Stimulated activated CD4-positive, alpha-beta T cell treated with anti-CD3 and anti-CD28 coated beads, TNF-alpha, amount 100 ng/mL, for 4 hours (primary cell): ENCODE measurements at regions not wholly inside any gene's neighbourhood (a gene's known extent, or its start where the extent isn't known, plus 50 kb on each side); places are given as distances from the start of the nearest gene placed in this dataset.

Source experiments
- DNase-seq, 3 experiments: peaks; one replicate each; pipeline ENCODE4 v3.0.0-alpha.2; 2020; ENCODE audit warnings: low read depth in 3 of 3

DNA sequence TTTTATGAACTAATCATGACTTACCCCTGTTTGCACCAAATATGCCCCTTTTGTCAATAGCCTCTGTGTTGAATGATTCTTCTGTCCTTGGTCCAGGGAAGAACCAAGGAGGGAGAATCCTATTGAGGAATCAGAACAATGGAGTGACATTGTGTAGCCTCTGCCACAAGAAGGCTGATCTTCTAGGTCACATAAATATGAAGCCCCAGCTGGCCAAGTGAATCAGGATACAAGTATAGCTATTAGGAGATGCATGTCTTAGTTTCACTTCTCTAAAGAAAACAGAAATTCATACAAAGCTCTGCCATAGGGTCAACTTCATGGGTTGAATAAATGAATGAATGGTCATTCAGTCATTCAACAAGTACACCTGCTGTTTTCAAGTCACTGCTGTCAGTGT lies 118.2 kb upstream of the BLID start:
- DNase-seq: no peak

DNA sequence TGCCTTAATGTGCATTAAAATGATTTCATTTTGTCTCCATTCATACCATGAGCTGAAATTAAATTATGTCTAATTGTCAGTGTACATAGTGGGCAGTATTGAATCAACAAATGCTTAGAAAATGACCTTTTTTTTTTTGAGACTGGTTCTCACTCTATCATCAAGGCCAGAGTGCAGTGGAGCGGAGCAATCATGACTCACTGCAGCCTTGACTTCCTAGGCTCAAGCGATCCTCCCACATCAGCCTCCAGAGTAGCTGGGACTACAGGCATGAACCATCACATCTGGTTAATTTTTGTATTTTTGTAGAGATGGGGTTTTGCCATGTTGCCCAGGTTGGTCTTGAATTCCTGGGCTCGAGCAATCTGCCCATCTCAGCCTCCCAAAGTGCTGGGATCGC lies 117.0 kb upstream of the BLID start:
- DNase-seq: no peak

DNA sequence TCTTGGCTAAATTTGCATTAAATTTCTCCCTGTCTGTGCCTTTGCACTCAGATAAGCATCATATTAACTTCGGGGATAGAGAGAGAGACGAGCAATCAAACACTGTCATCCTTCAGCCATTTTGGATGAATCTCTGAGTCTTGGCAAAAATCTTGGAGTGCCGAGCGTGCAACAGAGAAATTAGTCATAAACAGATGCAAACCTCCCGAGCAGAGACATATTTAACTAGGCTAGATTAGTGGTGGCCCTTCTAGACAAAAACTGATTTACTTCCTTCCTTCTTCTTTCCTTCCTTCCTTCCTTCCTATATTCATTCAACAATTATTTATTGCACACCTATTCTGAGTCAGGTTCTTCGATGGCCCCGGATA lies 114.4 kb upstream of the BLID start:
- DNase-seq: no peak

DNA sequence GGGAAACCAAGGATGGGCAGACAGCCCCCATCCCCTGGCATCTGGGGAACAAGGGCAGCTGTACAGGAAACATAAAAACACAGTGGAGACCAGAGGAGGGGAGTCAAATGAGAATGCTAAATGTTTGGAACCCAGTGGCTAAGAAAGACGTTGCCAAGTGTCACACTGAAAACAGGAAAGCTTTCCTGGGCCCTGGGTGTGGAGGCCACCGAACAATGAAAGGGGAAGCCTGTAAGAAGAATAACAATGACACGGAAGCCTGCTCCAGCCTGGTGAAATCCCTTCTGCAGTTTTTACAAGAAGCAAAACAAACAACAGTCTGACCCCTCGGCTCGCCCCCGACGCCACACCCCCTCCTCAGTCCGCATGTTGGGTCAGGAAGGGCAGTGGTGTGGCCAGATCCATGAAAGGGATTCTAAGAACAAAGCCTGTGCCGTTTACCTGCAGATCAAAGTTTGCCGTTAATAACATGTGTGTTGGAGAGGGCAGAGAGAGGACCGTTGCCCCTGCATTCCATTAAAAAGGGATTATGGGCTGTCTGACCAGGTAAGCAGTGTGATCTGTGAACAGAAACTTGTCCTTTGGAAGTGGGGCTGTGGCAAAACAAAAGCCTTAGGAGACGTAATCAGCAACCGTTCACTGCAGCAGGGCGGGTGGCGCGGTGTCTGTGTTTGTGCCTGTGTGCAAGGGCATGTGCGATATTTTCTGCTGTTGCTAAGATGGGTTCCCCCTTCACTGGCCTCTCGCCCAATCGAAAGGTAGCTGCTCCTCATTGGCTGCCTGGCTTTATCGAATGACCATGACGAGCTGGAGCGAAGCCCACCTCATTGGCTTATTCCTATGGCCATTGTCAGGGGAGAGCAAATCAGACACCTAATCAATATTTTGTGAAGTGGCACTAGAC lies 113.7 kb upstream of the BLID start:
- DNase-seq: no peak

DNA sequence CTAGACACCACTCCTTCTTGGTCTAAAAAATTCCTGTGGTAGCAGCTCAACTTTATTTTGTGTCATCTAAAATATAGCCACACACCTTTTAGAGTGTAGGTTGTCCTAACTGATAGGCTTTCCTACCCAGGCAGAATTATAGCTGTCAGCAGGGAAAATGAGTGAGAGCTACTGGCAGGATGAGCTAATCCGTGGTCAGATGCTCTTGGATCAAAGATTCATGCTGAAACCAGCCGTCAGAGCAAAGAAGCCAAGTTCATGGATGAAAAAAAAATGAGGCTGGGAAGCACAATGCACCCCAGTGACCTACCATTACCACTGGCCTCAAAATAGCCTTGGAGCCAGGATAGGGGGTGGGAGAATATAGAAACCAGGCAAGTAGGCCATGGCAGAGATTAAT lies 113.1 kb upstream of the BLID start:
- DNase-seq: no peak

DNA sequence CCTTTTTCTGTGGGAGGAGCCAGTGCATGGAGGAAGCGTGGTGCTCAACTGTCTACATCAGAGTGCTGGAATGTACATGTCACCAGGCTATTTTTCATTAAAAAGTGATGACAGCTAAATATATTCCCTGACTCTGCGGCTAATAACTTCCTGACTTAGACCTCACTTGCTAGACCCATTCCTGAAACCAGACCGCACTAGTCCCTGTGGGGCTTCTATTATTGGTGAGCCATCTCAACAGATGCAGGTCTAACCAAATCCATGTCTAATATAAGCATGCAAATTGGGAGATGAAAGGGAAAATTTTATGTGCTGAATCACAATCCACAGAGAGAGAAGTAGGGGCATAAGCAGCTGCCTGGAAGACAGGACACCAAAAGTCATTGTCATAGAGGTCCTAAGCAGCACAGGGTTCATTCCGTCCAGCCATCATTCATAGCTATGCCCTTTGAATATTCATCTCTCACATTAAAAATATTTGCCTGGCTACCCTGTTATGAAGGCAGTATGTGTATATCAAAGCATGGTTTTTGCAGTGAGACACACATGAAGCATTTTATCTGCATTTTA lies 110.9 kb upstream of the BLID start:
- no peak for DNase-seq

DNA sequence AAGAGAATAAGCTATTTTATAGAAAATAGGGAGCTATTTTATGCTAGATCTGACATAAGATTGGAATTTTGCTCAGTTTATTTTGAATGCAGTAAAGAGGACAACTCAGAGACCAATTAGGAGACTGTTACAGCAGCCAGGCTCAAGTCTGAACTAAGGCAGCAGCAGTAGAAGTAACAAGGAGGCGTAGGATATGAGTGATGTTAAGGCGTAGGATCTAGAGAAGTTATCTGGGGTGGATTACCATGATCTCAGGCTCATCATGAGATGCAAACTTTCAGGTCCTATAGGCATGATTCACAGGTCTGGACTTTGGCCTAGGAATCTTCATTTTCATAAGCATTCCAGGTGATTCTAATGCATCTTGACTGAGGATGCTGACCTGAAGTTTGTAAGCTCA lies 108.9 kb upstream of the BLID start:
- no peak for DNase-seq

DNA sequence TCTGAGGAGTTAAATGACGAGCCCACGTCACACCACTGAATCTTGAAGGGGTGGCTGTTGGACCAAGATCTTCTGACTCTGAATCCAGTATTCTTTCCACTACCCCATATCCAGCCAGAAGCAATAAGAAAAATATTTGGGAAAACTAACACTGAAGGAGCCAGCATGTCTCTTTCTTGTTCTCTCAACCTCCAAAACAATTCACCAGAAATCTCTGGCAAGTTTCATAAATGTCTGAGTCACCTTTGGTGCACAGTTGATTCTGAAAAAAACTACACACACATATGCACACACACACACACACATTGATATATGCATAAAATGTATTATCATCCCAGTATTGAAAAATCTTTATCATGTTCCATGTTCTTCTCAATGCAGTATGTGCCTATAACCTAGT lies 104.3 kb upstream of the BLID start:
- DNase-seq: no peak

DNA sequence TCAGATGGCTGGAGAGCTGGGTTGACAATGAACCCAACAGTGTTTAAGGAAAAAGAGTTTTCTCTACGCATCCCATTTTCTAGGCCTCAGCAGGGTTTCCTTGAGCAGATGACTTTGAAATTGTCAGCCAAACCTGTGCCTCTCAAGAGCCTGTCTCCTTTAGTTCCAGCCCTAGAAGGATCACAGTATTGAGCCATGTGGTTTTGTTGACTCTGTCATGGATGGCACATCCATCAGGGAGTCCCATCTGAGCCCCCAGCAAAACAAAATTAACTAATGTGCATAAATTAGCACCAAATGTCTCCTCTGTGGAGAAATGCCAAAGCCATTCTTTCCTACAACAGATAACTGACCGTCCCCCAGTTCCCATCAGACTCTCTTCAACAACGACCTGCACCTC lies 103.8 kb upstream of the BLID start:
- no peak for DNase-seq

DNA sequence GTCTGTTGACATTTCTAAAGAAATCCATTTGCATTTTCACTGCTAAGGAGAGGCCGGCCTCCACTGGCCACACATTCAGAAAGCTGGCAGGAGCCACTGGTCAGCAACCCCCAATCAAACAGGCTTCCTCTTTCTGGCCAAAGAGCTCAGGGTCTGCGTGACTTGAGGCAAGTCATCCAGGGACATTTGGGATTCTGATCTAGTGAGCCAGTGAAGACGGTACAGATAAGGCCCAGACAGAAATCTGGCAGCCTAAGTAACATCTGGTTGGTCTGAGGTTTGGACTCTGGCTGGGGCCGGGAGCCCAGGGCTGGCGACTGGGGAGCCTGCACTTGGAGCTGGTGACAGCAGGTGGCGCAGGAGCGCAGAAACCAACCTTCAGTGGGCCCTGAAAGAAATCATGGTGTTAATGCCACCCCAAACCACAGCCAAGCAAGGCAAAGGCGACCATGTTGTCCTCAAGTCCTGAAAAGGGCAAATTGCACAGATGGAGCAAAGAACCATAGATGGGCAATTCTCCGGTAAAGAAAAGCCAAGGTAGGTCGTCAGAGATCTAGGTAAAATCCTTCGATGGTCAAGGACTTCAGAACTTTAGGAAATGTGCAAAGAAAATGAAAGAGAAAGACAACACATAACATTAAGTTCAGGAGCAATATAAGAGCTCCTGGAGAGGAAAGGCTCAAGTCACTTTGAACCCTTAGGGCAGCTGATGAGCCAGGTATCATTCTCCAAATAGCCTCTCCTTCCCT lies 99.4 kb upstream of the BLID start:
- no peak for DNase-seq

DNA sequence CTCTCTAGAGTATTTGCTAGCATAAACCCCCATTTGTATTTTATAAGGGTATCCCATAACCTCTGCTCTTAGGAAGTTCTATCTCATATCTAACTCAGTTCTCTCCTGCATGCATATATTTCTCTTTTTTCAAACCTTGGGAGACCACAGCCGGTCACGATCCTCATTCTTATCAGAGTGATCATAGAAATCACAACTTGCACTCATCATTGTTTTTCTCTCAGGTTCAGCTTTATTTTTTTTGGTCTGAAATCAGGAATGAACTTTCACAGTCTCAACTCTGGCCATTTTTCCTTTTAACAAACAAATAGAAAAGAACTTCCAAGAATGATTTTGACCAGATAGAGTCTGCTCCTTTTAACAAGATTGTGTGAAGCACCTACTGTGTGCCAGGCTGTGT lies 98.6 kb upstream of the BLID start:
- no peak for DNase-seq

DNA sequence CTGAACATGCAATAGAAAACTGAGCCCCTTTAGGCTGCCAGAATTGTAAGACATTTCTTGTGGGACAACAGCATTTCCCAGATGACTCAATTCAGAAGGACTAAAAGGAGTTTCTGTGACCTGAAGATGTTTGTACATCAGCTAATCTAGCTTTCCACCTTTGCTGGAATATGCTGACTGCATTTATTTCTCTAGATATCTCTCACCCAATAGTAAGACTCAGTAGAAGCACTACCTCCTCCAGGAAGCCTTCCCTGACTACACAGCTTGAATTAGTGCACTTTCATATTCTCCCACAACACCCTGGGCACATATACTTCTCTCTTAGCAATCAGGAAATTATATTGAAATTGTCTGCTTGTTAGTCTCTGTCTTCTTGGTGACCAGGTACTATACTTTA lies 98.1 kb upstream of the BLID start:
- no peak for DNase-seq

DNA sequence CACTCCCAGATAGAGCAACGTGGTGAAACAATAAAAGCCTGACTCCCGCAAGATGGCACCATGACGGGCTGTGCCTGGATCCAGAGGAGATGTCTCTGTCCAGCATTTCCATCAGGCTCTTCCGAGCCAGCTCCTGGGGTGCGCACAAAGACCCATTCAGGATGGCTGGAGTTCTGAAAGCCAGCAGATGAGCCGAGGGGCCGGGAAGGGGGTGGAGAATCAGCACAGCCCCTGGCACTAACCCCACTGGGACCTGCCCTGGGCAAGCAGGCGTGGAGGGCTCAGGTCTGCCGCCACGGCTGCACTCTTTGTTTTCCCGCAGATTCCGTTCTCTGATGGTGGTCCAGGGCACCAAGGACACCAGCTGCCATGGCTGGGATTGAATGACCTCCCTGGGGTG lies 97.2 kb upstream of the BLID start:
- DNase-seq: no peak

DNA sequence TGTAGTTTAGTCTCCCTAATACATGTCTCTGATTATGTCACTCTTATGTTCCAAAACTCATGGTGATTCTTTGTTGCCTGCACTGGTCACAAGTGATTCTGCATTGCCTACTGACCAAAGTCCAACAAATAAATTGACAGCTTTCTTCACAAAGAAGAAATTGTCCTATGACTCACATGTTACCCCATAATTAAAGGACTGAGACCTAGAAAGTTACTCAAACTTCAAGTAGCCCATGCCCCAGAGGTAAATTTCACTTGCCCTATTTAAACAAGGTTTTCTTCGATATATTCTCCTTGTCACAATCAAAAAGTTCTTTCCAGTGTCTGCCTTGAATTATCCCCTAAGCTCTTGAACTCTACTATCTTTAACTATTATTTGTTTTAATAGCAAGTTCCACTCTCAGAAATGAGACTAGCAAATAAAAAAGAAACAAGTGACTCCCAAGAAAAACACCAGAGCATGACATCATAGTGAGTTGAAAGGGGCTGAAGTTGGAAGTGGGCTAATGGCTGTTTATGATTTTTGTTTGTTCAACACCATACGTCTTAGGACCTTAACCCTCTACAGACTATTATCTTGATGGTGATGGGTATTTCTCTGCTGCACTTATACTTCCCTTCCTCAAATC lies 94.5 kb upstream of the BLID start:
- no peak for DNase-seq

DNA sequence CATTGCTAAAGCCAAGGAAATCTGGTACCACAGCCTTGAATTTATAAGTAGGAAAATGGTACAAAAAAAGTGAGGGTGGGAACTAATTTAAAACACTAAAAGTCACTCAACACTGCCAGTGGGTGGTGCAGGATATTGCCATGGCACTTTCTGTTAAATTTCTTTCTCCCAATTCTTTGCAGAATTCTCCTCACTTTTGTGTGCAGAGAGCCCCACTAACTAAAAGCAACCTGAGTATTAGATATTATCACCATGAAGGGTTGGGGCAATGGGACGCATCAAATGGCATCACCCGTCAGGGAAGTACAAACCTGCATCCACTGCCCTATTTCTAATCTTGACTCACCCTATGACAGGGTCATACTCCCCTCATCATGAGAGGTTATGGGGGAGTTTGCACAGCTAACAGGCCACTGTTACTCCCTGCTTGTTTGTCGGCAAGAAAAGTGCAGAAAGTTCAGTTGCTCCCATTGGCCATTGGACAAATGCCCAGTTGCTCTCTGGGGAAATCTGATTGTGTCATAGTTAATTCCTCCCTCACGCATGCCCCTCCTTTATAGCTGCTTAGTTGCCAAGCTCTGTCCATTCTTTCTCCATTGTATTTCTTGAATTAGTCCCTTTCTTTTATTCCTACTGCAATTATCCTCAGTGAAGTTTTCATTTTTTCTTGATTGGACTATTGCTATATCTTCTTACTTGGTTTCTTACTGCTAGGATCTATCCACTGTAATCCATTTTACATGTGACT lies 93.8 kb upstream of the BLID start:
- DNase-seq: no peak

DNA sequence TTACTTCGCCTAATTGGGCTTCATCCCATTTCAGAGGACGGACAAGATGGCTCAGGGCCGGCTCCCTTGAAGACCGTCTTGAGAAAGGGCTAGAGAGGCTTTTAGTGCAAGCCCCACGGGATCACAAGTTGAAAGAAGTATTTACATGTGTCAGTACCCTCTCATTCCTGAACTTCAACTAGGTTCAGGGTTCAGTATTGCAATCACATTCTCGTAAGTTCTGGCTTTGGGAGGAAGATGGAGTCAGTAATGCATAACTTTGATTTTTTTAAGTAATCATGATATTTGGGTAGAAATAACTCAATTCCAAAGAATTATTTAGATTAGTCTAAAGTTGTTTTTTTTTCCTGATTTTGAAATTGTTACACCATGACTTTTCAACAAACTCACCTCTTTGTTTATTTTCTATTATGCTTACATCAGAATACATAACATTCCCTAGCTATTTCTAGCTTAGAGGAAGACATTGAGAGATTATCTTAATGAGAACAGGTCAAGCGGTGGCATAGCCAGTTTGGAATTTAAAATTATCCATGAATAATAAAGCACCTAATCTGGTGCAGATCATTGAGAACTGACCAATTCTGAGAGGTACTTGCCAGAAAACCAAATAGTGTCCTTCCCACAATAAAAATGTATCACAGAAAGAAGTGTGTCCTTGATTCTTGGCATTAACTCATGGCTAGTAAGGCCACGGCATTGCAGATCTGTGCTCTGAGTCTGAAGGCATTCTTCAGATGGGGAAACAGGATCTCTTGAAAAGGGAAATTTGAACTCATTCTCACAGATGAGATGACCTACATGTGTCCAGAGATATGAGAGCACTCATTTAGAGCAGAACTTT lies 92.1 kb upstream of the BLID start:
- no peak for DNase-seq

DNA sequence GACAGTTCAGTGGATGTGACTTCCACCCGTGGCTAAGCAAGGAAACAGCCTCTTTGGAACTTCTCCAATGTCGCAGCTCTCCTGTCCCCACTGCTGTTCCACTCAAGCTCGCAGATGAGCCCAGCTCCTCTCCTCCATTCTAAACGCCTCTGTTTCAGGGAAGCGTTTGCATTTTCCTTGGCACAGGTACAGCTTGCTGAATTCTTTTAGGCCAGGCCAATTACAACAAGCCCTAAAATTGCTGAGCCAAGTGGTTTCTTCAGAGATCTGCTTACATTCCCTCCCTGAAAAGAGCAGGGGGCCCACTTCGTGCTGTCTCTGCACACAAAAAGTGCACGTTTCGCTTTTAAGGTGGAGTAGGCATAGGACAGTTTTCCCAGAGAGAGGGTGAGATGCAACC lies 91.5 kb upstream of the BLID start:
- no peak for DNase-seq

DNA sequence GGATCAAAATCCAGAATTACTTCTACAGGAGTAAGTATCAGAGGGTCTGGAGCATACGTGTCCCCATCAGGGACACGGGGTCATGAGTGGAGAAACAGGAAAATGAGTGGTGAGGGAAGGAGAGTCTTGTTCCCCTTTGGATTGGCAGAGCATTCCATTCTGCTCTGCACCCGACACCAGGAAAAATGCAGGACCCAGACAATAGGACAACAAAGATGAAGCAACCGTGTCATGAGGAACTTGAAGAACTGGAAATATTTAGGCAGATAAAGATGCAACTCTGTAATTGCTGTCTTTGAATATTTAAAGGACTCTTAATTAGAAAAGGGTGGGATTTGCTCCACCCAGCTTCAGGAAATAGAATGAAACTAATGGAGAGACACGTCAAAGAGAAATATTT lies 89.0 kb upstream of the BLID start:
- DNase-seq: no peak

DNA sequence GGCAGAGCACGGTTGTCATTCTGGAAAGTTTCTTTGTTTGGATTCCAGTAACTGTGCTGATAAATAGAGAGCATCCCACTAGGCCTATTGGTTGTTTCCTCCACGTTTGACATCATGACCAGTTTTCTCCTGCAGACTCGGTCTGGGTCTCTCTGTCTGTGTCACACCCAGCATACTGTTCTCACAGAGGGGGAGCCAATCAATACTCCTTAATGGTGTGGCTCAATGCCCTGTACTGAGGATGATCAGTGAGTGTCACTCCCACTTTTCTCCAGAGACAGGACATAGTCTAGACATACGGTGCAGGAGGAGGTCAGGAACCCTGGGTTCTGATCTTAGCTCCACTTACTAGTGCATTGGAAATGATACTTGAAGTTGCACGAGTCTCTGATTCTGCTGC lies 88.2 kb upstream of the BLID start:
- DNase-seq: no peak

DNA sequence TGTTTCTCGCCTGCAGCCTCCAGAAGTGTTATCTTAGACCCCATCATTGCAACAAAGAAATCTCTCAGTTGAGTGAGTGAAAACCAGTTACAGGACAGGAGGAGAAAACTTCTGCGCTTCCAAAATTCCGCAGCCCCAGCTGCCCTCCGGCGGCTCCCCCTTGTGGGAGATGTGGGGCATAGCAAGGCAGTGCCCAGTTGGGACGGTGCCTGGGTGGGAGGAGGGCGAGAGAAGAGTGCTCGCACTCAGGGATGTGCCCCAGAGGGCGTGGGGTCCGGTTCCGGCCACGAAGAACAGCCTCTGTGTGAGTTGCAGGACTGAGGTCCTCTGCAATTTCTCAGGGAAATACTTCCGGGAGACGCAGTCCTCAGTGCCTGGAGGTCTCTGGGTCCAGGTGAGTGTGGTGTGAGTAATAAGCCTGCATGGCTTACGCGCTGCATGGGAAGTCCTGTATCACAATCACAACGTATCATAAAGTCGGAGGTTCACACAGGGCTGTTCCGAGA lies 87.0 kb upstream of the BLID start:
- no peak for DNase-seq
